GM21576 (cell line): ENCODE measurements at regions not wholly inside any gene's neighbourhood (a gene's known extent, or its start where the extent isn't known, plus 50 kb on each side); places are given as distances from the start of the nearest gene placed in this dataset.
"Not testable (repeated sequence)": the region's sequence is repeated elsewhere in the genome, so short reads cannot be mapped to it uniquely, and the experiment has no call there.

Source experiments
- ATAC-seq: cut with Tn5 transposase; IDR thresholded peaks from one replicate; pipeline ENCODE4 v1.9.1; 2021; ENCODE audit warnings: mild to moderate bottlenecking, moderate library complexity; ENCODE audit not compliant: unreplicated experiment

DNA sequence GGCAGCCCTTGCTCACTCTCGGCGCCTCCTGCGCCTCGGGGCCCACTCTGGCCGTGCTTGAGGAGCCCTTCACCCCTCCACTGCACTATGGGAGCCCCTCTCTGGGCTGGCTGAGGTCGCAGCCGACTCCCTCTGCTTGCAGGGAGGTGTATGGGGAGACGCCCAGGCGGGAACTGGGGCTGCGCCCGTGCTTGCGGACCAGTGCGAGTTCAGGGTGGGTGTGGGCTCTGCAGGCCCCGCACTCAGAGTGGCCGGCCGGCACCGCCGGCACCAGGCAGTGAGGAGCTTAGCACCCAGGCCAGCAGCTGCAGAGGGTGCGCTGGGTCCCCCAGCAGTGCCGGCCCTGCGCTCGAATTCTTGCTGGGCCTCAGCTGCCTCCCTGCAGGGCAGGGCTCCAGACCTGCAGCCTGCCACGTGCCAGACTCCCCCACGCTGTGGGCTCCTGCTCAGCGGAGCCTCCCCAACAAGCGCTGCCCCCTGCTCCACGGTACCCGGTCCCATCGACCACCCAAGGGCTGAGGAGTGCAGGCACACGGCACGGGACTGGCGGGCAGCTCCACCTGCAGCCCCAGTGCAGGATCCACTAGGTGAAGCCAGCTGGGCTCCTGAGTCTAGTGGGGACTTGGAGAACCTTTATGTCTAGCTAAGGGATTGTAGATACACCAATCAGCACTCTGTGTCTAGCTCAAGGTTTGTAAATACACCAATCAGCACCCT, 54.0 kb upstream of the WWC2 start:
- ATAC-seq, result not testable (repeated sequence)

DNA sequence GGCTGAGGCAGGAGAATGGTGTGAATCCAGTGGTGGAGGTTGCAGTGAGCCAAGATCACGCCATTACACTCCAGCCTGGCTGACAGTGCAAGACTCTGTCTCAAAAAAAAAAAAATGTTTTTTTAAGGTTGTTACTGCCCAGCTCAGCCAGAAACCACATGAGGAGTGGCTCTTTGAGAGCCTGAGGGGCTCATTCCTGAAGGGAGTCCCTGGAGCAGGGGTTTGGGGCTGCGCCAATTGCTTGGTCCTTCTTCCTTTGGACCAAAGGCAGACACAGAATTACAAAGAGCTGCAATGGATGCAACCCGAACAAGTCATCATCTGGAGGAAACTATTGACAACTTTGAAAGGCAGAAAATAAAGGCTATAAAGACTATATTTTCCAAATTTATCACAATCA, 60.6 kb upstream of the WWC2 start:
- no peak for ATAC-seq

DNA sequence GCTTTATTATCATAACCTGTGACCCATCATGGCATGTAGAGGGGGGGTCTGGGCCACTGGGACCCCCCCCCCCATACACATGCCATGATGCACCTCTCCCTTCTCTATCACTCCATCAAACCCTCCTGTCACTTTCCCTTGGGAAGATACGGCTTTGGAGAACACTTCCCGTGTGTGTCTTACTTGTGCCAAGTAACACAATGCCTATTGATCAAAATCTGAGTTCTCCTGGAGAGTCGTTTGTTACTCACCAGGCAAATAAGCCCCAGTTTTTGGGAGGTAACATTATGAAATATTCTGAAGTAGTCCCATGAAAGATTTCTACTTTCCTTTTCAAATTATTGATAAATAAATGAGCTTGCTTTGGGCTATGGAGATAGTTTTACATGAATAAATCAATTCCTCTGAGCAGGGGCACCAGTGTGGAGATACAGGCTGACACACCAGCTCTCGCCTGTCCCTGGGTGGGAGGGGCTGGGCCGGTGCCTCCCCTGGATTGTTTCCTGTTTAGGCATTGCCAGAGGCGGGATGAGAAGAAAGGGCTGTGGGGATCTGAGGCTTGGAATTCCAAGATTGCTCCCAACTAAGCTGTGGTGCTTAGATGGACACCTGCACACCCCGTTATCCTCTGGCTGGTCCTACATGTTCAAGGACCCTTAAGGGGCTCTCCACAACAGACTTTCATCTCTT, 63.2 kb upstream of the WWC2 start:
- ATAC-seq, result no peak

DNA sequence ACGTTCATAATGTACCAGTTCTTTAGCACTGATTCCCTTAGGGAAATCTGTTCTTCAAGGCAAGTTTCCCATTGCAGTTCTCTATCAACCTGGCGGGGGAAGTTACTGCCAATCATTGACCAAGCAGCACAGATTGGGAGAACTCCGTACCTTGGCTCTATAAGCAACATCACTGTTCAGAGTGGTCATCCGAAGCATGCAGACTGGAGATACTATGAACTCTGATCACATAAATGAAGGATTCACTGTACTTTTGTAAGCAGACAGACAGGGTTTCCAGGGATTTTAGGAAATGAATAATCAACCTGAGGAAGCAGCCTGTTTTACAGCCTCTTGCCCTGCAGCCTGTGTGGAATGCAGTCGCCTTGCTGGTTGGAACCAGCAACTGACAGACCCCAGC, 63.8 kb upstream of the WWC2 start:
- no peak for ATAC-seq

DNA sequence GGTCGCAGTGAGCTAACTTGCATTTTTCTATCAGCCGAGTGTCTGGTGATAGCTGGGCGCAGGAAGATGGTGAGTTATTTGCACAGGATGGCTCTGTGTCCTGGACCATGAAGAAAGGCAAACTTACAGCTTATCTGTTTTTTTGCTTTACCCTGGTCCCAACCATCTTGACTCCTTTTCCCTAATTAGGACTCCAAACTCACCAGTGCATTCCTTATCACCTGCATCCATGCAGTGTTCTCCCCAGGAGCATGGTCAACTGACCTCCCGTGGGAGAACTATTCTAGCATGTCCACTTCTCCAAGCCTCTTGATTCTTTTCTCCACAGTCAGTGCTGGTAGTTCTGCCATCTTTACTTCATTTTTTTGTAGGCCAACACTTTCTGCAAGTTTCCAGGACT, 68.2 kb upstream of the WWC2 start:
- ATAC-seq, result no peak

DNA sequence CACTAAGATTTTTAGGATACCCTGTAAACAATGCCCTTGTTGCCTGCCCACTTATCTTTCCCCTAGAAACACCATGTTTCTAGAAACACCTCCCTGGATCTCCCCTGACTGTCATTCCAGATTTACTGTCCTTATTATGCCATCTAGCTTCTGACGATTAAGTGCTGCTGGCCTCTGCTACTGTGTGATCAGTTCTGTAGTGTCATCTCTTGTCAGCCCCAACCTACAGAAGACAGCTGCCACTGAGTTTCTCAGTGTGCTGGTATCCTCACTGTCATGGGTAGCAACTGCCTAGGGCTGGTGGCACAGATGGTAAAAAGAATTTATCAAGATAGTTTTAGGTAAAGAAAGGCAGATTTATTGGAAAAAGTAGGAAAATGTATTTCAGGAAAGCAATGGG, 68.7 kb upstream of the WWC2 start:
- ATAC-seq, result no peak

DNA sequence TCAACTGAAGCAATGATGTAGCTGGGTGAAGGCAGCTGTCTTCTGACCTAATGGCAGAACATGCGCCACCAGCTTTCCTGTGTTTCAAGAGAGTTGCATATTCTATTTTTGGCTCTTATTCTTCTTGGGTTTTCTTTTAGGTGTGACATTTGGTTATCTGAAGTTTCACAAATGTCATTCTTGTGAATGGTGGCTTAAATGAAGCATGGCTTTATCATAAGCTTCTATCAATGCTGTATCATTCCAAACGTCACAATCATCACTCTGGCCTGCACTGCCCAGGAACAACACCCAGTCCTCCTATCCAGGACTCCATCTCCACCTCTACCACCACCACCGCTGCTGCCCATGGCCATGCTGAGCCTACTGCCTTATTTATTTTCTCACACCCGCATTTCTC, 69.7 kb upstream of the WWC2 start:
- ATAC-seq, result no peak

DNA sequence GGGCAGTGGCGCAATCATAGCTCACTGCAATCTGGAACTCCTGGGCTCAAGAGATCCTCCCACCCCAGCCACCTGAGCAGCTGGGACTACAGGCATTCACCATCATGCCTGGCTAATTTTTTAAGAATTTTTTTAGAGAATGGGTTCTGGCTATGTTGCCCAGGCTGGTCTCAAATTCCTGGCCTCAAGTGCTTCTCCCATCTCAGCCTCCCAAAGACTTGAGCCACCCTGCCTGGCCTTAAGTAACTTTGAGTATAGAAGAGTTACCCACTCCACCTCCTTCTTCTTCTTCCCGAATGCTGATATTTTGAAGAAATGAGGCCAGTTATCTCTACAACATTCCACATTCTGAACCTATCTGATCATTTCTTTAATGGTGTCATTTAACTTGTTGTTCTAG, 72.4 kb upstream of the WWC2 start:
- ATAC-seq, result no peak

DNA sequence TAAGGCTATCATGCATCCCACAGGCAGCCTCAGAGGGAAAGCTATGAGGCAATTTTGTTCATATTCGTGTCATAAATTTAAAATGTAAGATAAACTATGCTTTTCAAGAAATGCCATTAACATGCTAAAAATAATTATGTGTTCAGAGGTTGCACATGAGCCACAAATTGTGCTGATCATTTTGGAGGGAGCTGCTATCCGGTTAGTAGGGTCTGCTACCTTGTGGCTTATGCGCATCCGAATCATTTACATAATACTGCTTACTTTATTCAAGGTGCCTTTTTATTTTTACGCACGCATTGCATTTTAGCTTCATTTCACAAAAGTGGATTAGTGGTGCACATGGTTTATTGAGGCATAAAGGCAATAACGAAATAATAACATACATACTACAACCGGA, 76.4 kb upstream of the WWC2 start:
- ATAC-seq, result no peak

DNA sequence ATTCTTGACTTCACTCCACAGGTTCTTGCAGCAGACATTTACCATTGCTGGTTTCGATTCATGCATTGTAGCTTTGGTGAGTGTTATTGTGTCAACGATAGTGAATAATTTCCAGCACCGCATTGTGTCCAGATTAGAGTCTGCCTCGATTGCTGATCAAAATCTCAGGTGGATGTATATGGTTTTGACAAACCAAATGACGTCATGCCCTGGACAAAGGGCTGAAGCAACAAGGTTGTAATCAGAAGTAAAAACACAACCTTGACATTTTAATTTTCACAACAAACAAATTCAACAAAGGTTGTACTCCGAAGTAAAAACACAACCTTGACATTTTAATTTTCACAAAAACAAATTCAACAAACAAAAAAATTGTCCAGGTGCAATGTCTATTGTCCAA, 81.1 kb upstream of the WWC2 start:
- no peak for ATAC-seq

DNA sequence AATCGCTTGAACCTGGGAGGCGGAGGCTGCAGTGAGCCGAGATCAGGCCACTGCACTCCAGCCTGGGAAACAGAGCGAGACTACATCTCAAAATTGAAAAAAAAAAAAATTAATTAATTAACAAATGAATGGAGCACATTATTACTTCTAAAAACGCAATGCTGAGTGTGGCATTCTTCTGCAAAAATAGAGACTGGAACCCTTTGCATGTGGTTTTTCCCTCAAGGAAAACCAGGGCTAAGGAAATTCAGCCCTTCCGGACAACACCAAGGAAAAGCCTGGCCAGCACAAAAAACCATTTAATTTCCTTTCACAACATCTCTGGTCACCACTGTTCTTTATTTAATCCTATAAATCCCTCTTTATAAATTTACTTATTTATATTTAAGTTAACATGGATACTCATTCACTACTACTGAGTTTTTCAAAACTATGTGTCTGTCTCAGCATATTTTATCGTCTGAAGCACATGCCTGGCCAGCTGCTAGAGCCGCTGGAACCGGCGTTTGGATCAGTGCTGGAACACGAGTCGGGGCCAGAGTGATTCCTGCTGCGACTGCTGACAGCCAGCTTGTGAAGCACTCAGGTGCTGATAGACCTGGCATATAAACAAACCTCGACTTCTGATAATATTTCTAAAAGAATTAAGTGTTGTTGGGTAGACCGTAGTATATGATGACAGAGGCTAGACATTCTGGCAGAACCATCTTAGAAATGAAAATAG, 84.5 kb upstream of the WWC2 start:
- ATAC-seq, result no peak

DNA sequence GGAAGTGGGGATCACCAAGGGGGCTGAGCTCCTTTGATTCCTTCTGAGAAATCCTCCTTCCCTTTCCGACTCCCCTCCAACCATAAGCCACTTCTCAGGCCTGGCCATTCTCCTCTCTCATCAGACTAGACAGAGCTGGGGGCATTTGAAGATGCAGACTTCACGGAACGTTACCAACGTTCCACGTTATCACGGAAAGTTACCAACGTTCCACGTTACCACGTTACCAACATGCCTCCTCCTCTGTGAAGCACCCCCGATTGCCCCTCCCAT, 85.4 kb upstream of the WWC2 start:
- no peak for ATAC-seq

DNA sequence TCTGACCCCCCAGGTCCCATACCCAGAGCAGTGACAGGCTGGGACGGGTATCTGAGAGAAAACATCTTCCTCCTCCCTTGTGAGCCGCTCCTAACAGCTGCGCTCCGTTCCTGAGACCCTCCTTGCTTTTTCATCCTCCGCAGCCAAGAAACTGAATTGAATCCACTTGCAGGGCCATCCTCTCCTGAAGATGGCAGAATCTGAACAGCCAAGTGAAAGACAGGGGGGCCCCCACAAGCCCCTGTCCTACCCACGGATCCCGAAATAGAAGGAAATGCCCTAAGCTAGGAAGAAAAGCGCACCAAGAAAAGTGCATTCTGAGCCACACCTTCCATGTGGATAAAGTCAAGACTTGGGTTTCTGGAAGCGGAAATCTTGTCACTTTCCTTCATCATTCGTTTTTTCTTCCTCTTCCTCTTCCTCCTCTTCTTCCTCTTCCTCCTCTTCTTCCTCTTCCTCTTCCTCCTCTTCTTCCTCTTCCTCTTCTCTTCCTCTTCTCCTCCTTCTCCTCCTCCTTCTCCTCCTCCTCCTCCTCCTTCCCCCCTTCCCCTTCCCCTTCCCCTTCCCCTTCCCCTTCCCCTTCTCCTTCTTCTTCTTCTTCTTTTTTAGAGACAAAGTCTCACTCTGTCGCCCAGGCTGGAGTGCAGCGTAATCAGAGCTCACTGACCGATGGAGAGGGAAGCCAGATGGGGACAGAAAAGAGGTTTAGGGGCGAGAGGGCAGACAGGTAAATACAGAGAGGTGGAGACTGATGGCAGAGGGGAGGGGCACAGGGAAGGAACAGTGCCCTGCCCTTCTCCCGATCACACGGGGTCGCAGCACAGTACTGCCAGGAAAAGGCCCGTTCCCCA, 86.0 kb upstream of the WWC2 start:
- no peak for ATAC-seq

DNA sequence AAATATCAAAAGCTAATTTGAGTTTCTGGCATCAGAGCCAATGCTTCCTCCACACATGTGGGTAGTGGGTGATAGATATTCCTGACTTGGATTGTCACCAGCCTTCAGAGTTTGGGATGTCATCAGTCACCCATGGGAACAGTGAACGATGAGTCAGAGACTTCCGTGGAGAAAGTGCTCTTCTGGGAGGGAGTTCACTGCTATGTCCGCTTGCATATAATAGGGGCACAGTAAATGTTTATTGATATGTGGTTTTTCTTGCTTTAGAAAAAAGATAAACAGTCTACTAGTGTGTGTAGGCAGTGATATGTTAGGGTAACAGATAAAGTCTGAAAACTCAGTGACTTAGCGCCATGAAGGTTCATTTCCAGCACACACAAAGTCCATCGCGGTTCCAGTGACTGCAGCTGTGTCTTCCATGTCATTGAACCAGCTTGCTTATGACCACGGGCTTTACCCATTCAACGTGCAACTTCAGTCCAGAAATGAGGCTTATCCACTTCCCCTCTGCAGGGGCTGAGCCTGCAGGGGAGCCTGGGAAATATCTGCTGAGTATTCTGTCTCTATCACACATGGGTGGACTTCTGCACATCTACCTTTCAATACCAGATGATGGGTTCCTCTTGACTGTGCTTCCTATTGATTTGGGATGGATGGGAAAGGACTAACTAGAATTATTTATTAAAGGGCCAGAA, 87.7 kb upstream of the WWC2 start:
- no peak for ATAC-seq

DNA sequence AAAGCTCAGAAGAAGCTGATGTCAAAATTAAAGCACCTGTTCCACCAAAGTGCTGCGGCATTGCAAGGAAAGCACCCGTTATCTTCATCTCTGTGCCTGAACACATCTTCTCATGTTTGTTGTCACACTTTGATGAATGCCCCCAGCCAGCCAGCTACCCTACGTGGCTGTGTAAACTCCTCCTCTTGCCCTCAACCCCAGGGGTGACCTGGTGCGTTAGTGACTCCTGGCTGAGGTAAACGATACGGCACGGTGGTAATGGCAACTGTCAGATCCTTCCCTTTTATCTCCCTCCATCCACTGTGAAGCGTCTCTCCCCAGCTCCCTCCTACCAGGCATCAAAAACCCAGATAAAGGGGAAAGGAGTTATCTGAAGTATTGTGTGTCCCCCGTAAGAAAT, 90.6 kb upstream of the WWC2 start:
- no peak for ATAC-seq

DNA sequence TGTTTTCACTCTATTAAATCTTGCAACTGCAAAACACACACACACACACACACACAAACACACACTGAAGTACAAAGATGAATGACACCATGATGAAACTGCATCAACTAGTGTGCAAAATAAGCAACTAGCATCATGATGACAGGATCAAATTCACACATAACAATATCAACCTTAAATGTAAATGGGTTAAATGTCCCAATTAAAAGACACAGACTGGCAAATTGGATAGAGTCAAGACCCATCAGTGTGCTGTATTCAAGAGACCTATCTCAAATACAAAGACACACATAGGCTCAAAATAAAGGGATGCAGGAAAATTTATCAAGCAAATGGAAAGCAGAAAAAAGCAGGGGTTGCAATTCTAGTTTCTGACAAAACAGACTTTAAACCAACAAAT, 87.2 kb upstream of the DCTD start:
- ATAC-seq, result not testable (repeated sequence)

DNA sequence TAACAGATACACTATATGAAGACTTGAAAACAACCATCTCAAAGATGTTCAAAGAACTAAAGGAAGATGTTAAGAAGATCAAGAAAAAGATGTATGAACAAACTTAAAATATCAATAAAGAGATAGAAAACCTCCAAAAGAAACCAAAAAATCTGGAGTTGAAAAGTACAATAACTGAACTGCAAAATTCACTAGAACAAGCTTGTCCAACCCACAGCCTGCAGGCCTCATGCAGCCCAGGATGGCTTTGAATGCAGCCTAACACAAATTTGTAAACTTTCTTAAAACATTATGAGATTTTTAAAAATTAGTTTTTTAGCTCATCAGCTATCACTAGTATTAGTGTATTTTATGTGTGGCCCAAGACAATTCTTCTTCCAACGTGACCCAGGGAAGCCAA, 77.0 kb upstream of the DCTD start:
- ATAC-seq, result no peak

DNA sequence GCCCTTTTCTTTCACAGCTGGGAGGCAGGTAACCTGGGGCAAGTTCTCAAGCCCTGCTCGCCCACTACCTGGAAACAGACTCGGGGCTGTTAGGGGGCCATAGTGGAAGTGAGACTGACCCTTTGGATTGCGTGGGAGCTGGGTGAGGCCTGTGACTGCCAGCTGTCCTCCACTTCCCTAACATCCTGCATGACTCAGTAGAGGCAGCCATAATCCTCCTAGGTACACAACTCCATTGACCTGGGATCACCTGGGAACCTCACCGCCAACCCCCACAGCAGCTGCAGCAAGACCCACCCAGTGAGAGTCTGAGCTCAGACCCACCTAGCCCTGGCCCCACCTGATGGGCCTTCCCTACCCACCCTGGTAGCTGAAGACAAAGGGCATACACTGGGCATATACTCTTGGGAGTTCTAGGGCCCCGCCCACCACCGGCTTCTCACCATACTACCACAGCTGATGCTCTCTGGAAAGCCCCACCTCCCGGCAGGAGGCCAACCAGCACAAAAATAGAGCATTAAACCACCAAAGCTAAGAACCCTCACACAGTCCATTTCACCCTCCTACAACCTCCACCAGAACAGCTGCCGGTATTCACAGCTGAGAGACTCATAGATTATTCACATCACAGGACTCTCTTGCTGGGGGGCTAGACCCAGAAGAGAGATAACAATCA, 61.1 kb upstream of the DCTD start:
- peak; percentile 57 for ATAC-seq

DNA sequence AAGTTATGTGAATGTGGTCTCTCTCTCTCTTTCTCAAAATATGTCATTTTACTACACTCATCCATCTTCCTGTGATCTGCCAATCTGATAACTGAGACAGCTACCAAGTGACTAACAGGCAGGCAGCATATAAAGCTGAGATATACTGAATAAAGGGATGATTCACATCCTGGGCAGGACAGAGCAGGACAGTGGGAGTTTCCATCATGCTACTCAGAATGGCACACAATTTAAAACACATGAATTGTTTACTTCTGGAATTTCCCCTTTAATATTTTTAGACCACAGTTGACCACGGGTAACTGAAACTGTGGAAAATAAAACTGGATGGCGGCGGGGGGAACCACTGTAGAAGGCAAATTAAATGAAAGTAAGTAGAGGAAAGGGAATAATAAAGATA, 58.6 kb upstream of the DCTD start:
- ATAC-seq, result peak; percentile 52

DNA sequence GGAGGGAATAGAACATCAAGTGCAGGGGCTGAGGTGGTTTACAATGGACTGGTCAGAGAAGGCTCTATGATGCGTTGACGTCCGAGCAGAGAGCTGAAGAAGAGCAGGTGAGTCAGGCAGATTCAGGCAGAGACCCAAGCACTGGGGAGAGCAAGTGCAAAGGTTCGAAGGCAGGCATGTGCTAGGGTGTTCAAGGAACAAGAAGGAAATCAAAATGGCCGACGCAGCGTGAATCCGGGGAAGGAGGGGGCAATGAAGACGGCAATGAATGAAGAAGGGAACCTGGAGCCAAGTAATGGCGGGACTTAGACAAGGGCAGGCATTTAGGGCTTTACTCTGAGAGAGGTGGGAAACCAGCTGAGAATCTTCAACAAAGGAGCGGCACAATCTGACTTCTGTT, 56.8 kb upstream of the DCTD start:
- no peak for ATAC-seq
